Stomach (tissue), 4 donors: ENCODE measurements at regions not wholly inside any gene's neighbourhood (a gene's known extent, or its start where the extent isn't known, plus 50 kb on each side); places are given as distances from the start of the nearest gene placed in this dataset.

ENCODE experiments used
- EP300 ChIP-seq: sonication (generic); formaldehyde crosslinking; IDR thresholded peaks from one replicate; pipeline ENCODE4 v1.6.1; 2017; ENCODE audit warnings: antibody characterized with exemption
- POLR2A ChIP-seq, 4 donors: fragments of 450-650 bp; IDR thresholded peaks; one replicate each; pipeline ENCODE4 v1.6.1; 2016; ENCODE audit warnings: antibody characterized with exemption in 4 of 4, control low read depth in 2 of 4, mild to moderate bottlenecking in 1 of 4, moderate library complexity in 1 of 4
- POLR2AphosphoS5 ChIP-seq, 3 donors: sonication (generic); formaldehyde crosslinking; IDR thresholded peaks; one replicate each; pipeline ENCODE4 v1.6.1; 2016; ENCODE audit warnings: antibody characterized with exemption in 3 of 3
- TF ChIP-seq, protein P1 (sequence below), 7 experiments: fragments of 450-650 bp in 4 of 7; fragments of 200-600 bp in 3 of 7; sonication (generic) in 3 of 7; IDR thresholded peaks; one replicate each; pipeline ENCODE4 v1.5.1; 2016 to 2019; ENCODE audit warnings: antibody characterized with exemption in 7 of 7, control low read depth in 2 of 7, mild to moderate bottlenecking in 1 of 7

DNA sequence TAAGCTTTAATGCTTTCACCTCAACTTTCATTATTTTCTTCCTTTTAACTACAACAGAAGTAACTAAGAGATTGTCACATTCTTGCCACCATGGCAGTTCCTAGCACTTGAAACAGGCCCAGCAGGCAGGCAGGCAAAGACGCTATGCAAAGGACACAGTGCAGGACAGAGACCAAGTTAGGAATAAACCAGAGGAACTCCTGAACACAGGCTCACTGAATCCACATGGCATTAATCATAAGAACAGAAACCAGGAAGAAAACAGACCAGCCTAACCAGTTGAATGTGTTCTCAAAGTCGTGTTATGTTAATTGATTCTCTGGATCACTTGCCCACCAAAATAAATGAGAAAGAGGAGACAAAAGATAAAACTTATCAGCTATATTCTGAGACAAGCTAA, 397.6 kb downstream of the TBL1XR1 start:
- TF ChIP-seq, protein P1, sequence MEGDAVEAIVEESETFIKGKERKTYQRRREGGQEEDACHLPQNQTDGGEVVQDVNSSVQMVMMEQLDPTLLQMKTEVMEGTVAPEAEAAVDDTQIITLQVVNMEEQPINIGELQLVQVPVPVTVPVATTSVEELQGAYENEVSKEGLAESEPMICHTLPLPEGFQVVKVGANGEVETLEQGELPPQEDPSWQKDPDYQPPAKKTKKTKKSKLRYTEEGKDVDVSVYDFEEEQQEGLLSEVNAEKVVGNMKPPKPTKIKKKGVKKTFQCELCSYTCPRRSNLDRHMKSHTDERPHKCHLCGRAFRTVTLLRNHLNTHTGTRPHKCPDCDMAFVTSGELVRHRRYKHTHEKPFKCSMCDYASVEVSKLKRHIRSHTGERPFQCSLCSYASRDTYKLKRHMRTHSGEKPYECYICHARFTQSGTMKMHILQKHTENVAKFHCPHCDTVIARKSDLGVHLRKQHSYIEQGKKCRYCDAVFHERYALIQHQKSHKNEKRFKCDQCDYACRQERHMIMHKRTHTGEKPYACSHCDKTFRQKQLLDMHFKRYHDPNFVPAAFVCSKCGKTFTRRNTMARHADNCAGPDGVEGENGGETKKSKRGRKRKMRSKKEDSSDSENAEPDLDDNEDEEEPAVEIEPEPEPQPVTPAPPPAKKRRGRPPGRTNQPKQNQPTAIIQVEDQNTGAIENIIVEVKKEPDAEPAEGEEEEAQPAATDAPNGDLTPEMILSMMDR (IDR thresholded peaks at IDR 0.05) = no peak
- TF ChIP-seq EP300 = no peak
- no peak for TF ChIP-seq POLR2A (IDR thresholded peaks at IDR 0.05)
- no peak for TF ChIP-seq POLR2AphosphoS5 (IDR thresholded peaks at IDR 0.05)
